GM12875 (cell line): ENCODE measurements at regions not wholly inside any gene's neighbourhood (a gene's known extent, or its start where the extent isn't known, plus 50 kb on each side); places are given as distances from the start of the nearest gene placed in this dataset.

Source experiments
- H3K4me3 ChIP-seq: one replicate; pipeline ENCODE4 v1.5.1; 2011; ENCODE audit warnings: low read depth, low read length, control low read depth
- CTCF ChIP-seq: IDR thresholded peaks from 2 replicates; pipeline ENCODE4 v1.5.1; 2011; ENCODE audit warnings: low read depth, mild to moderate bottlenecking, control low read depth, inconsistent platforms, low read length, moderate library complexity, borderline replicate concordance; ENCODE audit not compliant: insufficient read depth

GRCh38 chr13:89902223-89902622 is 1445.3 kb upstream of the MIR17HG start:
- H3K4me3 ChIP-seq, result no peak overlapping the region
- TF ChIP-seq CTCF, result no peak

- H3K4me3 ChIP-seq, result no peak overlapping the region
- no peak for TF ChIP-seq CTCF
Measured at GRCh38 chr13:89903115-89903514, 1444.4 kb upstream of the MIR17HG start.

GRCh38 chr13:89910166-89910565 is 1437.3 kb upstream of the MIR17HG start:
- TF ChIP-seq CTCF, result no peak

GRCh38 chr13:89916551-89916950 is 1430.9 kb upstream of the MIR17HG start:
- no peak for TF ChIP-seq CTCF
- H3K4me3 ChIP-seq, result no peak overlapping the region

More at GRCh38 chr13:89910166-89910565, 1437.3 kb upstream of the MIR17HG start:
- no peak overlapping the region for H3K4me3 ChIP-seq

- TF ChIP-seq CTCF, result no peak
- H3K4me3 ChIP-seq, result no peak overlapping the region
Measured at GRCh38 chr13:89920461-89920860, 1427.0 kb upstream of the MIR17HG start.

GRCh38 chr13:89923052-89923451 is 1424.4 kb upstream of the MIR17HG start:
- H3K4me3 ChIP-seq, result no peak overlapping the region
- no peak for TF ChIP-seq CTCF

GRCh38 chr13:89923736-89924135 is 1423.8 kb upstream of the MIR17HG start:
- H3K4me3 ChIP-seq, result no peak overlapping the region
- TF ChIP-seq CTCF, result no peak
